GM19239 (cell line): ENCODE measurements at regions not wholly inside any gene's neighbourhood (a gene's known extent, or its start where the extent isn't known, plus 50 kb on each side); places are given as distances from the start of the nearest gene placed in this dataset.

Experiments
- DNase-seq: peaks from one replicate; pipeline ENCODE4 v3.0.0; 2011; ENCODE audit warnings: low spot score; ENCODE audit not compliant: insufficient read length
- FAIRE-seq: peaks from 2 replicates; lab custom pipeline; 2011; peaks lifted over from hg19 to GRCh38; lab: Jason Lieb, UNC

- no peak for DNase-seq
- FAIRE-seq: no peak
Measured at GRCh38 chr9:103714992-103715391, 379.1 kb upstream of the SMC2 start.

GRCh38 chr9:103721056-103721455, 373.1 kb upstream of the SMC2 start:
- DNase-seq: no peak
- no peak for FAIRE-seq

GRCh38 chr9:103730866-103731265, 363.2 kb upstream of the SMC2 start:
- no peak for FAIRE-seq
- DNase-seq: no peak

GRCh38 chr9:103731541-103731940, 362.6 kb upstream of the SMC2 start:
- DNase-seq (no peak), FAIRE-seq (no peak)

- DNase-seq: no peak
- FAIRE-seq: no peak
Measured at GRCh38 chr9:103734471-103734870, 359.6 kb upstream of the SMC2 start.

GRCh38 chr9:103755441-103755840, 338.7 kb upstream of the SMC2 start:
- DNase-seq: no peak
- no peak for FAIRE-seq

- FAIRE-seq (no peak), DNase-seq (no peak)
Measured at GRCh38 chr9:103755986-103756385, 338.1 kb upstream of the SMC2 start.

GRCh38 chr9:103757062-103757461, 337.0 kb upstream of the SMC2 start:
- FAIRE-seq: no peak
- no peak for DNase-seq

GRCh38 chr9:103761466-103761865, 332.6 kb upstream of the SMC2 start:
- no peak for FAIRE-seq
- no peak for DNase-seq

- FAIRE-seq (peak; percentile 4), DNase-seq (no peak)
Measured at GRCh38 chr9:103789686-103790085, 304.4 kb upstream of the SMC2 start.

GRCh38 chr9:103798620-103799019, 295.5 kb upstream of the SMC2 start:
- peak; percentile 61 for FAIRE-seq
- peak; percentile 2 for DNase-seq

GRCh38 chr9:103799959-103800358, 294.1 kb upstream of the SMC2 start:
- DNase-seq (no peak), FAIRE-seq (no peak)

GRCh38 chr9:103802068-103802467, 292.0 kb upstream of the SMC2 start:
- FAIRE-seq (no peak), DNase-seq (no peak)

GRCh38 chr9:103803245-103803644, 290.9 kb upstream of the SMC2 start:
- no peak for FAIRE-seq

GRCh38 chr9:103804077-103804735, 289.9 kb upstream of the SMC2 start:
- DNase-seq: no peak

More at GRCh38 chr9:103803245-103803644, 290.9 kb upstream of the SMC2 start:
- no peak for DNase-seq

GRCh38 chr9:103809745-103810144, 284.4 kb upstream of the SMC2 start:
- no peak for FAIRE-seq
- no peak for DNase-seq

More at GRCh38 chr9:103804077-103804735, 289.9 kb upstream of the SMC2 start:
- FAIRE-seq: no peak

GRCh38 chr9:103811462-103811861, 282.6 kb upstream of the SMC2 start:
- FAIRE-seq: no peak
- DNase-seq: no peak

- FAIRE-seq: no peak
- no peak for DNase-seq
Measured at GRCh38 chr9:103816146-103816545, 278.0 kb upstream of the SMC2 start.

GRCh38 chr9:103819936-103820335, 274.2 kb upstream of the SMC2 start:
- no peak for FAIRE-seq
- DNase-seq: no peak

GRCh38 chr9:103821115-103821514, 273.0 kb upstream of the SMC2 start:
- FAIRE-seq (no peak), DNase-seq (no peak)

- DNase-seq: no peak
- FAIRE-seq: no peak
Measured at GRCh38 chr9:103837940-103838339, 256.2 kb upstream of the SMC2 start.

GRCh38 chr9:103839197-103839596, 254.9 kb upstream of the SMC2 start:
- FAIRE-seq (no peak), DNase-seq (no peak)
